Loucy (cell line): ENCODE measurements at regions not wholly inside any gene's neighbourhood (a gene's known extent, or its start where the extent isn't known, plus 50 kb on each side); places are given as distances from the start of the nearest gene placed in this dataset.

ENCODE experiments used
- EZH2phosphoT487 ChIP-seq: fragments of 200-600 bp; IDR thresholded peaks from 2 replicates; pipeline ENCODE4 v1.6.1; 2018; ENCODE audit warnings: antibody characterized with exemption, mild to moderate bottlenecking, moderate library complexity, borderline replicate concordance
- TF ChIP-seq, protein P1 (sequence below): fragments of 200-600 bp; sonication (generic); conservative IDR thresholded peaks from 2 replicates; pipeline ENCODE4 v1.5.1; 2014; ENCODE audit warnings: mild to moderate bottlenecking, antibody characterized with exemption, low read length

DNA sequence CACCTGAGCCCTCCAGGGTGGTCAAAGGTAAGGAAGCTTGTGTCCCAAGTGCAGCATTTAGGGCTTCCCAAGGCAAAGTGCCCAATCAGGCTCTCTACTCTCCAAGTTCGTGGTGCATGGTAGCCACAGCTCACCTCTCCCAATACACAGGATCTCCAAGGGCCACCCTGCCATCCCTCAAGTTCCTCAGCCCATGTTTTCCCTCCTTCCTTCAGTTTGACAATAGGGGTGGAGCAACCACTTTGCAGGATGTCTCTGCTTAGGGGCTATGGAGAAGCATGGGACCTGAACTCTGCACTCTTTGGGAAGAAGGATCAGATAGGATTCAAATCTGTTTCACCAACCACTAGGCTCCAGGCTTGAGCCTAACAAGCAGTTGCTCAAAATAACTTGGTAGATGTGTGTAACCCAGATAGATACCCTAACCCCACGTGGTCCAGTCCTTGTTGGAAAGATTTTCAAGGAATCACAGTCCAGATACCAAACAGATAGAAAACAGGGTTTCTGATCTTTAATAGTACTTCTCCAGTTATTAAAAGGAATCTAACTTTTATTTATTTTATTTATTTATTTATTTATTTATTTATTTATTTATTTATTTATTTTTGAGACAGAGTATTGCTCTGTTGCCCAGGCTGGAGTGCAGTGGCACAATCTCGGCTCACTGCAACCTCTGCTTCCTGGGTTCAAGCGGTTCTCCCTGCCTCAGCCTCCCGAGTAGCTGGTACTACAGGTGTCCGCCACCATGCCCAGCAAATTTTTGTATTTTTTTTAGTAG is 248.1 kb downstream of the CTTN start:
- TF ChIP-seq, protein P1, sequence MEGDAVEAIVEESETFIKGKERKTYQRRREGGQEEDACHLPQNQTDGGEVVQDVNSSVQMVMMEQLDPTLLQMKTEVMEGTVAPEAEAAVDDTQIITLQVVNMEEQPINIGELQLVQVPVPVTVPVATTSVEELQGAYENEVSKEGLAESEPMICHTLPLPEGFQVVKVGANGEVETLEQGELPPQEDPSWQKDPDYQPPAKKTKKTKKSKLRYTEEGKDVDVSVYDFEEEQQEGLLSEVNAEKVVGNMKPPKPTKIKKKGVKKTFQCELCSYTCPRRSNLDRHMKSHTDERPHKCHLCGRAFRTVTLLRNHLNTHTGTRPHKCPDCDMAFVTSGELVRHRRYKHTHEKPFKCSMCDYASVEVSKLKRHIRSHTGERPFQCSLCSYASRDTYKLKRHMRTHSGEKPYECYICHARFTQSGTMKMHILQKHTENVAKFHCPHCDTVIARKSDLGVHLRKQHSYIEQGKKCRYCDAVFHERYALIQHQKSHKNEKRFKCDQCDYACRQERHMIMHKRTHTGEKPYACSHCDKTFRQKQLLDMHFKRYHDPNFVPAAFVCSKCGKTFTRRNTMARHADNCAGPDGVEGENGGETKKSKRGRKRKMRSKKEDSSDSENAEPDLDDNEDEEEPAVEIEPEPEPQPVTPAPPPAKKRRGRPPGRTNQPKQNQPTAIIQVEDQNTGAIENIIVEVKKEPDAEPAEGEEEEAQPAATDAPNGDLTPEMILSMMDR: no peak
- no peak for TF ChIP-seq EZH2phosphoT487
